Urinary bladder (tissue), 3 donors: ENCODE measurements at regions not wholly inside any gene's neighbourhood (a gene's known extent, or its start where the extent isn't known, plus 50 kb on each side); places are given as distances from the start of the nearest gene placed in this dataset.
"Not testable (repeated sequence)": the region's sequence is repeated elsewhere in the genome, so short reads cannot be mapped to it uniquely, and the experiment has no call there.

Source experiments
- DNase-seq: peaks from one replicate; pipeline ENCODE4 v3.0.0-alpha.2; 2015; ENCODE audit errors: extremely low spot score
- H3K27ac ChIP-seq: one replicate; pipeline ENCODE4 v1.5.1; 2013; ENCODE audit warnings: low read depth, mild to moderate bottlenecking, moderate library complexity
- H3K36me3 ChIP-seq: one replicate; pipeline ENCODE4 v1.6.1; 2013; ENCODE audit warnings: mild to moderate bottlenecking, moderate library complexity; ENCODE audit not compliant: insufficient read depth
- H3K4me1 ChIP-seq: one replicate; pipeline ENCODE4 v1.6.1; 2013; ENCODE audit warnings: mild to moderate bottlenecking, moderate library complexity; ENCODE audit not compliant: insufficient read depth
- H3K4me3 ChIP-seq: one replicate; pipeline ENCODE4 v1.5.1; 2013; ENCODE audit warnings: low read depth, low read length
- WGBS: extraction: QIAGEN DNeasy Blood & Tissue Kit; methylation state at CpG from one replicate; pipeline ENCODE4 v1.1.7; 2013; 5-methylcytosine and 5-hydroxymethylcytosine counted together
- donor health status: healthy with polysubstance abuse.
- donor health status: healthy.

DNA sequence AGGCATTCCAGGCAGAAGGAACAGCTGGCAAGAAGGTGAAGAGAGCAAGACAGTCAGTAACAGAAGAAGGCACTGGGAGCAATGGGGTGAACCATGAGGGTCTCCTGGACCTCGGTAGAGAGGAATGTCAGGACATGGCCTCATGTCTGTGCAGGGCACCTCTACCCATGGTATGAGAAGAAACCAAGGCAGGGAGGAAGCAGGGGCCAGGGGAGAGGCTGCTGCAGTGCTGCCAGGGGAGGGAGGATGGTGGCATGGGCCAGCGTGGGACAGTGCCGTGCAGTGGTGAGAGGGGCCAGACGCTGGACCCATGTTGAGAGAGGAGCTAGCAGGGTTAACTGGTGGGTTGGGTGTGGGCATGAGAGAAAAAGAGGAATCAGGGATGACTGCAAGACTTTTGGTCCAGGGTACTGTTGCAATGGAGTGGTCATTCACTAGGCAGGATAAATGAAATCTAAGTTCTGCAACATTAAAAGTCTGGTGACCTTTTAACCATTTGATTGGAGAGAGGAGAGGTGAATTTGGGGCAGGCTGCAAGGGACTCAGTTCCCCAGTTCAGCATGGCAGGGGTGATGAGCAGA is 577.6 kb downstream of the MATN1 start:
- no peaks in the 10 kb centered on the region for H3K4me1 ChIP-seq
- H3K27ac ChIP-seq = no peak overlapping the region
- 65% methylated on average over 4 of the region's 4 CpGs for whole genome bisulfite sequencing
- no peak for DNase-seq
- H3K36me3 ChIP-seq = no peaks in the 10 kb centered on the region
- H3K4me3 ChIP-seq = no peak overlapping the region

DNA sequence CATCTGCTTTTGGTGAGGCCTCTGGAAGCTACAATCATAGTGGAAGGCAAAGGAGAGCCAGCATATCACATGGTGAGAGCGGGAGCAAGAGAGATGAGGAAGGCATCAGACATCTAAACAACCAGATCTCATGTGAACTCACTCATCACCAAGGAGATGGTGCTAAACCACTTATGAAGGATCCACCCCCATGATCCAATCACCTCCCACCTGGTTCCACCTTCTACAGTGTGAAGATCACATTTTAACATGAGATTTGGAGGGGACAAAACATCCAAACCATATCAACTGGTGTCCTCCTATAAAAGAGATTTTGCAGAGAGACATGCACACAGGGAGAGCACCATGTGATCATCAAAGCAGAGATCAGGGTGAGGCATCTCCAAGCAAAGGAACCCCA is 578.6 kb downstream of the MATN1 start:
- DNase-seq = no peak
- H3K4me1 ChIP-seq = no peaks in the 10 kb centered on the region
- 98% methylated on average over 1 of the region's 1 CpG for WGBS
- no peaks in the 10 kb centered on the region for H3K36me3 ChIP-seq
- no peak overlapping the region for H3K4me3 ChIP-seq
- no peak overlapping the region for H3K27ac ChIP-seq

DNA sequence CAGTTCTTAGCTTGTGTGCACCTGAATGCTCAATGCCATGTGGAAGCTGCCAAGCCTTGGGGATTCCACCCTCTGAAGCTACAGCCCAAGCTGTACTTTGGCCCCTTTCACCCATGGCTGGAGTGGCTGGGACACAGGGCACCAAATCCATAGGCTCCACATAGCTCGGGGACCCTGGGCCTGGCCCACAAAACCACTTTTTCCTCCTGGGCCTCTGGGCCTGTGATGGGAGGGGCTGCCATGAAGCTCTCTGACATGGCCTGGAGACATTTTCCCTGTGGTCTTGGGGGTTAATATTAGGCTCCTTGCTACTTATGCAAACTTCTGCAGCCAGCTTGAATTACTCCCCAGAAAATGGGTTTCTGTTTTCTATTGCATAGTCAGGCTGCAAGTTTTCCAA is 579.9 kb downstream of the MATN1 start:
- 75% methylated on average over 1 of the region's 1 CpG for WGBS
- Histone ChIP-seq H3K36me3 (no peaks in the 10 kb centered on the region), H3K4me3 (no peak overlapping the region), H3K4me1 (no peaks in the 10 kb centered on the region), H3K27ac (no peak overlapping the region)
- DNase-seq = no peak

DNA sequence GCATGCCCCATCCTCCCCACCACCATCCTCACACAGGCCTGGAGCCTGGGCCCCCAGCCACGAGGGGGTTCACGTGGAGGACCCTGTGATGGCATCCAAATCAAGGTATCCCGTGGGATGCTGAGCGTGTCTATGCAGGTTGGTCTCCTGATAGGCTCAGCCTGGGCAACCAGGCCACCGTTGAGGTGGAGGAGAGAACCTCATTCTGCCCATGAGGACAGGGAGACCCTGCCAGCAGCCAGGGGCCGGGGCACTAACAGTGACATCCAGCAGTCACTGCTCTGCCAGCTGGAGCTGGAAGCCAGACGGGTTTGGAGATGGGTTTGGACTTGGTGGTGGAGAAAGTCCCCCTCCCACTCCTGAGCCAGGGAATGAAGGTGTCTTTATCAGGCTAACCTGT is 582.8 kb downstream of the MATN1 start:
- no peak overlapping the region for H3K4me3 ChIP-seq
- WGBS = 85% methylated on average over 7 of the region's 7 CpGs
- DNase-seq = no peak
- H3K36me3 ChIP-seq = no peaks in the 10 kb centered on the region
- H3K4me1 ChIP-seq = no peaks in the 10 kb centered on the region
- H3K27ac ChIP-seq = no peak overlapping the region

DNA sequence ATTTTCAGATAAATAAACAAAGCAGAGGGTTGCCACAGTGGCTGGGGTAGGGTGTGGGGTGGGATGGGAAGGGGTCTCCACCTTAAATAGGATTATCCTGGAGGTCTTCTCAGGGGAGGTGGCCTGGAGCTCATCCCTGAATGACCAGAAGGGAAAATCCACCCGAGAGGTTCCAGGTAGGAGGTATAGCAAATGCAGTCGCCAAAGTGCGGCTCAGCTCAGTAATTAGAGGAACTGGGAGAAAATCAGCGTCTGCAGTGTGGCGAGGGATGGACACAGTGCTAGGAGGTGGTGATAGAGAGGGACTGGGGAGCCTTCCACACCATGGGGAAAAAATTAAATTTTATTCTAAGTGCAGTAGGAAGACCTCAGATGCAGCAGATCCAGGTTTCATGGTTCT is 584.5 kb downstream of the MATN1 start:
- Histone ChIP-seq H3K27ac (no peak overlapping the region), H3K4me1 (no peaks in the 10 kb centered on the region), H3K4me3 (no peak overlapping the region), H3K36me3 (no peaks in the 10 kb centered on the region)
- WGBS = 91% methylated on average over 5 of the region's 5 CpGs
- no peak for DNase-seq

DNA sequence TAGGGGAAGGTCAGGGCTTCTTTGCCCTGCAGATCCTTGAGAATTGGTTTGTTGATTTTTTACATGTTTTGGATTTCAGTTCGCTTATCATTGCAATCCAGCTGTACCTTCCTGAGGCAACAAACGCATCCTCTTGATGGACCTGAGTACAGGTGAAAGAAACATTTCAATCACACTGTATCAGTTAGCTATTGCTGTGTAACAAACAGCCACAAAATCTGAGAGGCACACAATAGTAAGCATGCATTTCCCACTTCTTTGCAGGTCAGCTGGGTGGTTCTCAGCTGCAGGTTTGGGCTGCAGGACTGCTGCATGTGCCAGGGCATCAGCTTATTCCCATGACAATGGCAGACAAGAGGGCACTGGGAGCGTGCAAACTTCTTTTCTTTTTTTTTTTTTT is 586.4 kb downstream of the MATN1 start:
- no peaks in the 10 kb centered on the region for H3K4me1 ChIP-seq
- no peaks in the 10 kb centered on the region for H3K36me3 ChIP-seq
- H3K4me3 ChIP-seq = no peak overlapping the region
- H3K27ac ChIP-seq = no peak overlapping the region
- 85% methylated on average over 3 of the region's 3 CpGs for WGBS
- no peak for DNase-seq

DNA sequence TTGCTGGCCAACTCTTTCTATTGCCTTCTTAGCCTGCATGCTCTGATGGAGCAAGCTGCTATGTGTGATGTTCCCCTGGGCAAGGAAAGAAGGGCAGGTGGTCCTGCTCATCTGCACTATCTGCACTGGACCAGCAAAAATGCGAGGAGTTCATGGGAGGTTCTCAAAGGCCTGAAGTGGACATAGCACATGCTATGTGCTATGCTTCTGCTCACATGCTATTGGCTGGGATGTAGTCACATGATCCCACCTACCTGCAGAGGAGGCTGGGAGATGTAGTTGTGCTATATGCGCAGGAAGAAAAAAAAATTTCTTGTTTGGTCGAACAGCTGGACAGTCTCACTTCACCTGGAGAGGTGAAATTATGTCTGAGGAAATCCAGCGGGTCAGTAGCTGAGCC is 587.7 kb downstream of the MATN1 start:
- WGBS = 79% methylated on average over 4 of the region's 4 CpGs
- no peak overlapping the region for H3K27ac ChIP-seq

DNA sequence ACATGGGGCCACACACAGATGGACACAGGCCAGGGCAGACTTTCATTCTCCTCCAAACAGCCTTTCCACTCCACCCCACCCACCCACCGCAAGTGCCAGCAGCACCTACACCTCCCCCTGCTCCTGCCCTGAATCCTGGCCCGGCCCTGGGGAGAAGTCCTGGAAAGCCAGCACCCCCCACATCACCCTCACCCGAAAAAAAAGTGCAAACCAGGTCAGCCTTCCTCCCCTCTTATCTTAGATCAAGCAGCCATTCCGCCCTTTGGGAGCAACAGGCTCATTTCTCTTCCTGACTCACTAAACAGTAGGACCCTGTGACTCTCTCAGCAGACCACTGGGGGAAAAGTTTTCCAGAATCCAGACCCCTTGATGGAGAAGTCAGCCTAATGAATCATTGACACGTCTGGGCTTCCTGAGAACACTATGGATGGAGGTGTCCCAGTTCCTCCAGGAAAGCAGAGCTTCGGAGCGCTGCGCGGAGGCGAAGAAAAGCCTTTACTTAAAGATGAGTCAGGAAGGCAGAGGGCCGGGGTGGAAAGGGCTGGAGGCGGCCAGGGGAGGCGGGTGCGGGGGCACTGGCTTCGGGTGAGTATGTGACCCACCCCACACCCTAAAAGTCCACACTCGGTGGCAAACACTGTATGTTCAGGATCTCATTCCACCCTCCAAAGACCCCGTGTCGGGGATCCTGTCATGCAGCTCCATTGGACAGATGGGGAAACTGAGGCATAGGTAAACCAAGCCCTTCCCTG is 588.7 kb downstream of the MATN1 start:
- H3K4me3 ChIP-seq = no peak overlapping the region
- no peak for DNase-seq
- WGBS = 76% methylated on average over 18 of the region's 18 CpGs
- H3K27ac ChIP-seq = no peak overlapping the region
- H3K4me1 ChIP-seq = no peaks in the 10 kb centered on the region
- no peaks in the 10 kb centered on the region for H3K36me3 ChIP-seq

More for the DNA sequence above, 587.7 kb downstream of the MATN1 start:
- Histone ChIP-seq H3K4me3 (no peak overlapping the region), H3K36me3 (no peaks in the 10 kb centered on the region), H3K4me1 (no peaks in the 10 kb centered on the region)
- DNase-seq = no peak

DNA sequence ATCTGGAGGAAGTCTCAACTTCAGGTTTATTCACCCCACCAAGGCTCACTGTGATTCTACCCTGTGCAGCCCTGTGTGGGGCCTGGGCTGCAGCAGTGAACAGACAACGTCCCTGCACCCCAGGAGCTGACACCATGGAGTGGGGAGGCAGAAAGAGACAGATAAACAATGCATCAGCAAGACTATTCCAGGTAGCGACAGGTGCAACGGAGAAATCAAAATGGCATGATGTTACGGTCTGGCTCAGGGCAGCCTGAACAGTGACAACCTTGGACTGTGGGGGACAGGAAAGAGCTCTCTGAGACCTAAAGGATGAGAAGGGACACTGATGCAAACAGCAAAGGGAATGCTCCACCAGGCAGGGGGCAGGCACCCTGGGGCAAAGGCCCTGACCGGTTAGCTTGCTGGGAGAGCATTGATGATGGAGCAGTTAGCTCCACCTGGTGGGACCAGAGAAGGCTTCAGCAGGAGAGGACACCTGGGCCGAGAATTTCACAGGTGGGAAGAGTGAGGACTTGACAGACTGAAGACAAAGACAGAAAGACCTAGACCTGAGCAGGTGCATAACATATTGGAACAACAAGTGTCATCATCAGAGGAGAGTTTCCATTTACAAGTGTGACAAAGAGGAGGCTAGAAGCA is 589.9 kb downstream of the MATN1 start:
- H3K36me3 ChIP-seq = no peaks in the 10 kb centered on the region
- H3K4me1 ChIP-seq = no peaks in the 10 kb centered on the region
- no peak overlapping the region for H3K27ac ChIP-seq
- 70% methylated on average over 6 of the region's 6 CpGs for WGBS
- H3K4me3 ChIP-seq = no peak overlapping the region
- no peak for DNase-seq

DNA sequence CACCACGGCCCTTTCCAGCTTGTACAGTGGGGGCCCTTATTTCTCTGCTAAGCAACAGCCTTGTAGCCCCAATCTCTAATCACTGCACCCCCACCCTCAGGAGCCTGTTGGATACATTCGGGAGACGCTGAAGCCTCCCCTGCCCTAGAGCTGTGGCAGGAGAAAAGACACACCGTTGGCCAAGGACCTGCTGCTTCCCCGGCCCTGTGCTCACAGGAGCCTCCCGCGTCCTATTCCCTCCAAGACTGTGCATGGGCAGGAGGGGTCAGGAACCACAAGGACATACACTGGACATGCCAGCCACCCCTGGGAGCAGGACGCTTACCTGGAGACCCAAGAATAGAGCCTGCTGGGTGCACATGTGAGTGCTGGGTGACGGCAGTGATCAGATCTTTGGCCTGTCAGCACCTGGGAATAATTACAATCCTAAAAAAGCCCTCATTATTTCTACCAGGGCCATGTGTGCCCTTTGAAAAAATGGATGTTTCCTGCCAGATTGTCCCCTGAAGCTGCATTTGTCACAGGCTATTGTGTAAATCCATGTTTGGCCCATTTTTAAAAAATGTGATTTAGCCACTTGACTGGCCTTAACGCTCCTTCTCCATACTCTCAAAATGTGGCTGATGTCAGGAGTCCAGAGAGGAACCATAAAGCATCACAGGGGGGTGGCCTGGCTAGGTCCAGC is 590.6 kb downstream of the MATN1 start:
- DNase-seq = no peak
- no peaks in the 10 kb centered on the region for H3K4me1 ChIP-seq
- 73% methylated on average over 10 of the region's 10 CpGs for WGBS

DNA sequence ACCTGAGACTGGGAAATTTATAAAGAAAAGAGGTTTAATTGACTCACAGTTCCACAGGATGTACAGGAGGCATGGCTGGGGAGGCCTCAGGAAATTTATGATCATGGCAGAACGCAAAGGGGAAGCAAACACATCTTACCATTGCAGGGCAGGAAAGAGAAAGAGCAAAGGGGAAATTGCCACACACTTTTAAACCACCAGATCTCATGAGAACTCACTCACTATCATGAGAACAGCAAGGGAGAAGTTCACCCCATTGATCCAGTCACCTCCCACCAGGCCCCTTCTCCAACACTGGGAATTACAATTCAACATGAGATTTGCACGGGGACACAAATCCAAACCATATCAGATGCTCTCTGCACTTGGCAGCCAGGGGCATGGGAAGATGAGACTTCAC is 592.8 kb downstream of the MATN1 start:
- not testable (repeated sequence) for DNase-seq

More for the DNA sequence above, 590.6 kb downstream of the MATN1 start:
- Histone ChIP-seq H3K4me3 (no peak overlapping the region), H3K27ac (no peak overlapping the region), H3K36me3 (no peaks in the 10 kb centered on the region)

DNA sequence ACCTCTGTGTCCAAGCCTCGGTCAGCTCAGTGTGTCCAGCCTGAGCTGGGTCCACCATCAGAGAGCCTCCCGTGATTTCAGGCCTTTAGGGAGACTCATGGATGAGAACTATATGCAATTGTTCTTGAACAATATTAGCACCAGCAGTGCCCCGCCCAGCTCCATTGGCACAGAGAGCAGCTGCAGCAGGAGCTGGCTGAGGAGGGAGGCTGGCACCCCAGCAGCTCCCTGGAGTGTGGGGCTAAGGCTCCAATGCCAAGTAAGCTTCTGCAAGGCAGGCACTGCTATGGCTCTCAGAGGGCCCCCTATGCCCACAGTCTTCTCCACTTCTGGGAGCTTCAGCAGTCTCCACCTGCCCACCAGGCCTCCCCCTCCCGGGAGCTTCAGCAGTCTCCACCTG is 593.3 kb downstream of the MATN1 start:
- H3K4me3 ChIP-seq = no peak overlapping the region
- no peak for DNase-seq
- H3K27ac ChIP-seq = no peak overlapping the region
- no peaks in the 10 kb centered on the region for H3K4me1 ChIP-seq
- 78% methylated on average over 4 of the region's 4 CpGs for WGBS
- no peaks in the 10 kb centered on the region for H3K36me3 ChIP-seq

More for the DNA sequence above, 592.8 kb downstream of the MATN1 start:
- H3K36me3 ChIP-seq, H3K4me1 ChIP-seq, H3K27ac ChIP-seq, H3K4me3 ChIP-seq: not testable (repeated sequence)
- WGBS = 55% methylated on average over 2 of the region's 2 CpGs

DNA sequence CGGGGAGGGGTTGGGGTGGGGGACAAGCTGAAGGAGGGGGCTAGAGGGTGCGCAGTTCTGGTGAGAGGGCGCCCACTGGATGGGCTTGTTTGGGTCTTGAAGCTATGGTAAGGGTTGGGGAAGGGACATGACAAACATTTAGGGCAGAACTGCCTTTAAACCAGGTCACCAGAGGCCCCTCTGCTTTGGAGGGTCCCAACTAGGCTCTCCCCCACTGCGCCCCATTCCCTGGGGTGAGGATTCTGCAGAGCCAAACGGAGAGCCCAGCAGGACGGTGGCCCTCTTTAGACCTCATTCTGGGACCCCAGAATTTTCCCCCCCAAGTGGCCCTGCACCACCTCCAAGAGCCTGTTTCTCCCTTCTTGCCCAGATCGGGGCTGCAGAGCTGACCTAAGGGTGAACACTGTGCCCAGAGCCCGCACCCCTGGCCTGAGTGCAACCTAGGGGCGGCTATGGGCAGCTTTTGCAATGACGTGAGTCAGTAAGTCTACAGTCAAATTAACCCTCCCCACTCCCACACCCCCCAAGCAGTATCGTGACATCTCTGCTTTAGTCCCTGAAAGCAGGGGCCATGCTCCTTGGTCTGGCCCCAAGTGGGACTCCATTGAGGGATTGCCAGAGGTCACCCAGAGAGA is 593.8 kb downstream of the MATN1 start:
- no peaks in the 10 kb centered on the region for H3K4me1 ChIP-seq
- no peaks in the 10 kb centered on the region for H3K36me3 ChIP-seq
- H3K27ac ChIP-seq = no peak overlapping the region
- H3K4me3 ChIP-seq = no peak overlapping the region
- no peak for DNase-seq
- WGBS = 67% methylated on average over 11 of the region's 11 CpGs
